Tibial nerve (tissue), 4 donors: ENCODE measurements at regions not wholly inside any gene's neighbourhood (a gene's known extent, or its start where the extent isn't known, plus 50 kb on each side); places are given as distances from the start of the nearest gene placed in this dataset.

Experiments used
- DNase-seq, 2 donors: peaks; one replicate each; pipeline ENCODE4 v3.0.0-alpha.2; 2019; ENCODE audit warnings: low spot score in 2 of 2
- H3K27ac ChIP-seq, 4 donors: fragments of 200-600 bp; sonication (generic) in 3 of 4; one replicate each; pipeline ENCODE4 v1.5.1; 2017 to 2019; ENCODE audit warnings: mild to moderate bottlenecking in 1 of 4
- H3K27me3 ChIP-seq, 2 donors: fragments of 200-600 bp; sonication (generic) in 1 of 2; one replicate each; pipeline versions ENCODE4 v1.5.1 to v1.6.0; 2017 to 2019
- H3K36me3 ChIP-seq, 3 donors: fragments of 200-600 bp; sonication (generic); one replicate each; pipeline ENCODE4 v1.5.1; 2018 to 2019
- H3K4me1 ChIP-seq, 4 donors: fragments of 200-600 bp; sonication (generic) in 3 of 4; one replicate each; pipeline ENCODE4 v1.5.1; 2017 to 2019
- H3K4me3 ChIP-seq, 4 donors: fragments of 200-600 bp; sonication (generic) in 3 of 4; one replicate each; pipeline ENCODE4 v1.5.1; 2017 to 2019; ENCODE audit warnings: mild to moderate bottlenecking in 1 of 4, moderate library complexity in 1 of 4
- H3K9me3 ChIP-seq, 4 donors: fragments of 200-600 bp; sonication (generic) in 3 of 4; one replicate each; pipeline ENCODE4 v1.5.1; 2017 to 2019
- CTCF ChIP-seq, 5 experiments: fragments of 200-600 bp in 3 of 5; fragments of 450-650 bp in 2 of 5; sonication (generic) in 3 of 5; IDR thresholded peaks; one replicate each; pipeline ENCODE4 v1.5.1; 2016 to 2019; ENCODE audit warnings: antibody characterized with exemption in 5 of 5, mild to moderate bottlenecking in 3 of 5, moderate library complexity in 2 of 5
- EP300 ChIP-seq, 2 donors: sonication (generic); formaldehyde crosslinking; IDR thresholded peaks; one replicate each; pipeline ENCODE4 v1.6.1; 2017; ENCODE audit warnings: antibody characterized with exemption in 2 of 2, mild to moderate bottlenecking in 1 of 2
- POLR2A ChIP-seq, 2 donors: fragments of 450-650 bp; IDR thresholded peaks; one replicate each; pipeline ENCODE4 v1.6.1; 2017; ENCODE audit warnings: antibody characterized with exemption in 2 of 2, mild to moderate bottlenecking in 2 of 2, moderate library complexity in 2 of 2
- WGBS, 2 donors: methylation state at CpG; one replicate each; pipeline ENCODE4 v1.1.5; 2018; 5-methylcytosine and 5-hydroxymethylcytosine counted together

- Histone ChIP-seq H3K27me3 (no peaks in the 10 kb centered on the region), H3K4me1 (no peaks in the 10 kb centered on the region), H3K36me3 (no peaks in the 10 kb centered on the region), H3K27ac (no peak overlapping the region), H3K4me3 (no peak overlapping the region), H3K9me3 (peaks cover 0 to 6% (median 0%) of the 10 kb centered on the region in 4 donors)
- no peak for DNase-seq
- TF ChIP-seq CTCF (IDR thresholded peaks at IDR 0.05) = no peak
- no peak for TF ChIP-seq POLR2A (IDR thresholded peaks at IDR 0.05)
Measured at GRCh38 chr7:85612514-85612913, 425.7 kb upstream of the SEMA3D start.

GRCh38 chr7:85608804-85609203, 421.9 kb upstream of the SEMA3D start:
- H3K4me3 ChIP-seq = no peak overlapping the region
- no peaks in the 10 kb centered on the region for H3K36me3 ChIP-seq
- no peak for TF ChIP-seq EP300 (IDR thresholded peaks at IDR 0.05)
- no peak for TF ChIP-seq POLR2A (IDR thresholded peaks at IDR 0.05)
- TF ChIP-seq CTCF (IDR thresholded peaks at IDR 0.05) = no peak
- no peak overlapping the region for H3K27ac ChIP-seq
- H3K4me1 ChIP-seq = no peaks in the 10 kb centered on the region
- DNase-seq = no peak
- H3K27me3 ChIP-seq = no peaks in the 10 kb centered on the region
- no peaks in the 10 kb centered on the region for H3K9me3 ChIP-seq

GRCh38 chr7:85602196-85602595, 415.3 kb upstream of the SEMA3D start:
- H3K36me3 ChIP-seq = no peaks in the 10 kb centered on the region
- no peak overlapping the region for H3K4me3 ChIP-seq
- no peak overlapping the region for H3K27ac ChIP-seq
- WGBS, 2 donors = 47 to 48% methylated on average over 2 of the region's 2 CpGs
- H3K4me1 ChIP-seq = peaks cover 0 to 3% (median 0%) of the 10 kb centered on the region in 4 donors
- TF ChIP-seq EP300 (IDR thresholded peaks at IDR 0.05) (no peak), CTCF (IDR thresholded peaks at IDR 0.05) (no peak), POLR2A (IDR thresholded peaks at IDR 0.05) (no peak)
- no peaks in the 10 kb centered on the region for H3K9me3 ChIP-seq
- H3K27me3 ChIP-seq = no peaks in the 10 kb centered on the region
- no peak for DNase-seq

GRCh38 chr7:85600395-85600794, 413.5 kb upstream of the SEMA3D start:
- 17 to 33% methylated on average over 3 of the region's 3 CpGs for WGBS, 2 donors
- H3K27ac ChIP-seq = no peak overlapping the region
- DNase-seq = no peak
- no peak for TF ChIP-seq POLR2A (IDR thresholded peaks at IDR 0.05)
- no peak for TF ChIP-seq CTCF (IDR thresholded peaks at IDR 0.05)
- no peak for TF ChIP-seq EP300 (IDR thresholded peaks at IDR 0.05)
- H3K4me3 ChIP-seq = no peak overlapping the region
- H3K27me3 ChIP-seq = no peaks in the 10 kb centered on the region
- H3K36me3 ChIP-seq = no peaks in the 10 kb centered on the region
- H3K9me3 ChIP-seq = no peaks in the 10 kb centered on the region
- peaks cover 0 to 7% (median 0%) of the 10 kb centered on the region in 4 donors for H3K4me1 ChIP-seq

- no peaks in the 10 kb centered on the region for H3K27me3 ChIP-seq
- TF ChIP-seq EP300 (IDR thresholded peaks at IDR 0.05) = no peak
- TF ChIP-seq CTCF (IDR thresholded peaks at IDR 0.05) = no peak
- no peak for TF ChIP-seq POLR2A (IDR thresholded peaks at IDR 0.05)
- H3K4me1 ChIP-seq = peaks cover 0 to 7% (median 0%) of the 10 kb centered on the region in 4 donors
- no peak overlapping the region for H3K27ac ChIP-seq
- WGBS, 2 donors = 65 to 81% methylated on average over 2 of the region's 2 CpGs
- no peaks in the 10 kb centered on the region for H3K9me3 ChIP-seq
- no peaks in the 10 kb centered on the region for H3K36me3 ChIP-seq
- H3K4me3 ChIP-seq = no peak overlapping the region
- DNase-seq = no peak
Measured at GRCh38 chr7:85596827-85597226, 410.0 kb upstream of the SEMA3D start.
